Gastrocnemius medialis (tissue), 4 donors: ENCODE measurements at regions not wholly inside any gene's neighbourhood (a gene's known extent, or its start where the extent isn't known, plus 50 kb on each side); places are given as distances from the start of the nearest gene placed in this dataset.

Experiments
- ATAC-seq, 2 donors: fragments of 150-250 bp; one replicate each; pipeline ENCODE4 v1.9.1; 2016
- DNase-seq, 2 donors: peaks; one replicate each; pipeline ENCODE4 v3.0.0-alpha.2; 2019
- H3K27ac ChIP-seq, 4 donors: fragments of 200-600 bp; sonication (generic); 1 replicate in 1 of 4; 2 replicates in 3 of 4; pipeline ENCODE4 v1.5.1; 2016 to 2018; ENCODE audit warnings: mild to moderate bottlenecking in 2 of 4, moderate library complexity in 1 of 4
- H3K27me3 ChIP-seq, 3 donors: fragments of 200-600 bp; sonication (generic) in 2 of 3; 1 replicate in 1 of 3; 2 replicates in 2 of 3; pipeline versions ENCODE4 v1.5.1 to v1.6.0; 2016 to 2019; ENCODE audit warnings: mild to moderate bottlenecking in 1 of 3, moderate library complexity in 1 of 3
- H3K36me3 ChIP-seq, 2 donors: fragments of 200-600 bp; sonication (generic) in 1 of 2; one replicate each; pipeline ENCODE4 v1.5.1; 2017 to 2018
- H3K4me1 ChIP-seq, 2 donors: fragments of 200-600 bp; sonication (generic) in 1 of 2; one replicate each; pipeline ENCODE4 v1.5.1; 2016 to 2017; ENCODE audit warnings: mild to moderate bottlenecking in 2 of 2
- H3K4me3 ChIP-seq, 4 donors: fragments of 200-600 bp; sonication (generic) in 3 of 4; 1 replicate in 1 of 4; 2 replicates in 3 of 4; pipeline ENCODE4 v1.5.1; 2016 to 2019; ENCODE audit warnings: mild to moderate bottlenecking in 2 of 4
- H3K9me3 ChIP-seq, 3 donors: fragments of 200-600 bp; sonication (generic) in 2 of 3; 1 replicate in 1 of 3; 2 replicates in 2 of 3; pipeline ENCODE4 v1.5.1; 2016 to 2019
- CTCF ChIP-seq, 5 experiments: fragments of 450-650 bp in 3 of 5; fragments of 200-600 bp in 2 of 5; sonication (generic) in 2 of 5; IDR thresholded peaks in 4 of 5; conservative IDR thresholded peaks in 1 of 5; 1 replicate in 4 of 5; 2 replicates in 1 of 5; pipeline ENCODE4 v1.5.1; 2016 to 2019; ENCODE audit warnings: antibody characterized with exemption in 5 of 5, mild to moderate bottlenecking in 3 of 5, moderate library complexity in 3 of 5
- POLR2A ChIP-seq, 2 donors: fragments of 450-650 bp; IDR thresholded peaks; one replicate each; pipeline ENCODE4 v1.6.1; 2017; ENCODE audit warnings: antibody characterized with exemption in 2 of 2, mild to moderate bottlenecking in 2 of 2, moderate library complexity in 2 of 2
- in situ Hi-C, 4 donors: fragments of 200-750 bp; cut with MboI; loops; one replicate each; pipeline versions ENCODE4 v1.15.0 to v1.8.0; 2017; ENCODE audit warnings: low sequenced_read_pairs in 4 of 4
- intact Hi-C: fragments of 100-400 bp; cut with DNase I; formaldehyde crosslinking; loops from one replicate; pipeline ENCODE4 v1.15.1; 2023; ENCODE audit warnings: low total_unique reads

GRCh38 chr10:83892737-83893136 is 246.6 kb upstream of the GHITM start:
- no peaks in the 10 kb centered on the region for H3K4me1 ChIP-seq
- no peaks in the 10 kb centered on the region for H3K9me3 ChIP-seq
- no peaks in the 10 kb centered on the region for H3K36me3 ChIP-seq
- in situ Hi-C loops (no loop called here), intact Hi-C loops (no loop called here)
- no peak overlapping the region for H3K27ac ChIP-seq
- TF ChIP-seq CTCF (IDR thresholded peaks at IDR 0.05 in 4 of 5, conservative IDR thresholded peaks at IDR 0.05 in 1 of 5): no peak
- TF ChIP-seq POLR2A (IDR thresholded peaks at IDR 0.05): no peak
- H3K4me3 ChIP-seq: no peak overlapping the region
- no peaks in the 10 kb centered on the region for H3K27me3 ChIP-seq
- DNase-seq: no peak
- ATAC-seq: no peak

GRCh38 chr10:83896219-83896618 is 243.1 kb upstream of the GHITM start:
- no peaks in the 10 kb centered on the region for H3K4me1 ChIP-seq
- intact Hi-C loops (no loop called here), in situ Hi-C loops (no loop called here)
- no peaks in the 10 kb centered on the region for H3K27me3 ChIP-seq
- DNase-seq: no peak
- H3K9me3 ChIP-seq: no peaks in the 10 kb centered on the region
- H3K36me3 ChIP-seq: no peaks in the 10 kb centered on the region
- TF ChIP-seq POLR2A (IDR thresholded peaks at IDR 0.05) (no peak), CTCF (IDR thresholded peaks at IDR 0.05 in 4 of 5, conservative IDR thresholded peaks at IDR 0.05 in 1 of 5) (no peak)
- no peak overlapping the region for H3K4me3 ChIP-seq
- no peak overlapping the region for H3K27ac ChIP-seq
- no peak for ATAC-seq

- TF ChIP-seq CTCF (IDR thresholded peaks at IDR 0.05 in 4 of 5, conservative IDR thresholded peaks at IDR 0.05 in 1 of 5) (no peak), POLR2A (IDR thresholded peaks at IDR 0.05) (no peak)
- intact Hi-C loops (no loop called here), in situ Hi-C loops (no loop called here)
Measured at GRCh38 chr10:83897626-83898025, 241.7 kb upstream of the GHITM start.

GRCh38 chr10:83908506-83908905 is 230.8 kb upstream of the GHITM start:
- intact Hi-C loops: no loop called here
- DNase-seq (no peak), ATAC-seq (no peak)
- Histone ChIP-seq H3K27ac (no peak overlapping the region), H3K36me3 (no peaks in the 10 kb centered on the region), H3K9me3 (no peaks in the 10 kb centered on the region), H3K4me1 (no peaks in the 10 kb centered on the region), H3K4me3 (no peak overlapping the region), H3K27me3 (no peaks in the 10 kb centered on the region)
- in situ Hi-C loops: no loop called here
- TF ChIP-seq POLR2A (IDR thresholded peaks at IDR 0.05) (no peak), CTCF (IDR thresholded peaks at IDR 0.05 in 4 of 5, conservative IDR thresholded peaks at IDR 0.05 in 1 of 5) (no peak)

More at GRCh38 chr10:83897626-83898025, 241.7 kb upstream of the GHITM start:
- Histone ChIP-seq H3K27ac (no peak overlapping the region), H3K4me1 (no peaks in the 10 kb centered on the region), H3K36me3 (no peaks in the 10 kb centered on the region), H3K9me3 (no peaks in the 10 kb centered on the region), H3K4me3 (no peak overlapping the region), H3K27me3 (no peaks in the 10 kb centered on the region)
- ATAC-seq: no peak
- DNase-seq: no peak

GRCh38 chr10:83909001-83909400 is 230.3 kb upstream of the GHITM start:
- Histone ChIP-seq H3K27me3 (no peaks in the 10 kb centered on the region), H3K4me1 (no peaks in the 10 kb centered on the region), H3K9me3 (no peaks in the 10 kb centered on the region), H3K36me3 (no peaks in the 10 kb centered on the region), H3K27ac (no peak overlapping the region), H3K4me3 (no peak overlapping the region)
- DNase-seq (no peak), ATAC-seq (no peak)
- TF ChIP-seq POLR2A (IDR thresholded peaks at IDR 0.05): no peak
- in situ Hi-C loops: no loop called here
- intact Hi-C loops: no loop called here
